LNCaP clone FGC (cell line): ENCODE measurements at regions not wholly inside any gene's neighbourhood (a gene's known extent, or its start where the extent isn't known, plus 50 kb on each side); places are given as distances from the start of the nearest gene placed in this dataset.

ENCODE experiments used
- DNase-seq: peaks from one replicate; pipeline ENCODE4 v3.0.0-alpha.2; 2011; ENCODE audit warnings: low read depth
- H3K4me3 ChIP-seq: 2 replicates; pipeline ENCODE4 v1.5.1; 2011; ENCODE audit warnings: mild to moderate bottlenecking, low read depth, low read length, control low read depth
- CTCF ChIP-seq: IDR thresholded peaks from 2 replicates; pipeline ENCODE4 v1.5.1; 2012; ENCODE audit warnings: mild to moderate bottlenecking; ENCODE audit not compliant: control insufficient read depth, insufficient read depth; ENCODE audit errors: extremely low read depth

GRCh38 chr13:82739881-82740280, 1142.4 kb downstream of the SLITRK1 start:
- peak; percentile 44 for TF ChIP-seq CTCF
- DNase-seq = no peak
- no peak overlapping the region for H3K4me3 ChIP-seq

- no peak for DNase-seq
- TF ChIP-seq CTCF = no peak
- no peak overlapping the region for H3K4me3 ChIP-seq
Observed at GRCh38 chr13:82729401-82729800, 1152.9 kb downstream of the SLITRK1 start.

- DNase-seq = no peak
- TF ChIP-seq CTCF = no peak
- no peak overlapping the region for H3K4me3 ChIP-seq
Observed at GRCh38 chr13:82720986-82721385, 1161.3 kb downstream of the SLITRK1 start.

GRCh38 chr13:82719987-82720386, 1162.3 kb downstream of the SLITRK1 start:
- no peak for TF ChIP-seq CTCF
- no peak overlapping the region for H3K4me3 ChIP-seq
- no peak for DNase-seq

- no peak for DNase-seq
- TF ChIP-seq CTCF = no peak
- no peak overlapping the region for H3K4me3 ChIP-seq
Observed at GRCh38 chr13:82717249-82717648, 1165.0 kb downstream of the SLITRK1 start.

GRCh38 chr13:82713687-82714405, 1168.4 kb downstream of the SLITRK1 start:
- no peak for TF ChIP-seq CTCF
- H3K4me3 ChIP-seq = no peak overlapping the region
- DNase-seq = no peak

GRCh38 chr13:82702513-82702912, 1179.8 kb downstream of the SLITRK1 start:
- no peak overlapping the region for H3K4me3 ChIP-seq
- no peak for DNase-seq
- TF ChIP-seq CTCF = no peak
